Uterus (tissue), 2 donors: ENCODE measurements at regions not wholly inside any gene's neighbourhood (a gene's known extent, or its start where the extent isn't known, plus 50 kb on each side); places are given as distances from the start of the nearest gene placed in this dataset.

ENCODE experiments used
- POLR2A ChIP-seq, 2 donors: fragments of 450-650 bp; IDR thresholded peaks; one replicate each; pipeline ENCODE4 v1.6.1; 2016; ENCODE audit warnings: antibody characterized with exemption in 2 of 2, mild to moderate bottlenecking in 1 of 2, moderate library complexity in 1 of 2
- TF ChIP-seq, protein P1 (sequence below), 4 experiments: fragments of 200-600 bp in 2 of 4; fragments of 450-650 bp in 2 of 4; sonication (generic) in 2 of 4; IDR thresholded peaks; one replicate each; pipeline ENCODE4 v1.5.1; 2016 to 2019; ENCODE audit warnings: antibody characterized with exemption in 4 of 4, mild to moderate bottlenecking in 2 of 4, moderate library complexity in 1 of 4

- no peak for TF ChIP-seq POLR2A (IDR thresholded peaks at IDR 0.05)
- TF ChIP-seq, protein P1, sequence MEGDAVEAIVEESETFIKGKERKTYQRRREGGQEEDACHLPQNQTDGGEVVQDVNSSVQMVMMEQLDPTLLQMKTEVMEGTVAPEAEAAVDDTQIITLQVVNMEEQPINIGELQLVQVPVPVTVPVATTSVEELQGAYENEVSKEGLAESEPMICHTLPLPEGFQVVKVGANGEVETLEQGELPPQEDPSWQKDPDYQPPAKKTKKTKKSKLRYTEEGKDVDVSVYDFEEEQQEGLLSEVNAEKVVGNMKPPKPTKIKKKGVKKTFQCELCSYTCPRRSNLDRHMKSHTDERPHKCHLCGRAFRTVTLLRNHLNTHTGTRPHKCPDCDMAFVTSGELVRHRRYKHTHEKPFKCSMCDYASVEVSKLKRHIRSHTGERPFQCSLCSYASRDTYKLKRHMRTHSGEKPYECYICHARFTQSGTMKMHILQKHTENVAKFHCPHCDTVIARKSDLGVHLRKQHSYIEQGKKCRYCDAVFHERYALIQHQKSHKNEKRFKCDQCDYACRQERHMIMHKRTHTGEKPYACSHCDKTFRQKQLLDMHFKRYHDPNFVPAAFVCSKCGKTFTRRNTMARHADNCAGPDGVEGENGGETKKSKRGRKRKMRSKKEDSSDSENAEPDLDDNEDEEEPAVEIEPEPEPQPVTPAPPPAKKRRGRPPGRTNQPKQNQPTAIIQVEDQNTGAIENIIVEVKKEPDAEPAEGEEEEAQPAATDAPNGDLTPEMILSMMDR (IDR thresholded peaks at IDR 0.05): no peak
Measured at GRCh38 chr6:156613996-156614395, 163.2 kb upstream of the ARID1B start.
